Ishikawa (cell line): ENCODE measurements at regions not wholly inside any gene's neighbourhood (a gene's known extent, or its start where the extent isn't known, plus 50 kb on each side); places are given as distances from the start of the nearest gene placed in this dataset.

Source experiments
- CEBPB ChIP-seq: IDR thresholded peaks from 2 replicates; pipeline ENCODE4 v1.6.1; 2012
- CREB1 ChIP-seq: IDR thresholded peaks from 2 replicates; pipeline ENCODE4 v1.6.1; 2012; ENCODE audit warnings: low read depth
- EGR1 ChIP-seq: IDR thresholded peaks from 2 replicates; pipeline ENCODE4 v1.6.1; 2012
- EP300 ChIP-seq: IDR thresholded peaks from 2 replicates; pipeline ENCODE4 v1.6.1; 2012; ENCODE audit warnings: borderline replicate concordance
- FOXM1 ChIP-seq: IDR thresholded peaks from 2 replicates; pipeline ENCODE4 v1.6.1; 2012; ENCODE audit warnings: low read depth, borderline replicate concordance
- MAX ChIP-seq: IDR thresholded peaks from 2 replicates; pipeline ENCODE4 v1.6.1; 2012
- NFIC ChIP-seq: IDR thresholded peaks from 2 replicates; pipeline ENCODE4 v1.6.1; 2012
- RAD21 ChIP-seq: IDR thresholded peaks from 2 replicates; pipeline ENCODE4 v1.6.1; 2012; ENCODE audit warnings: low read depth
- REST ChIP-seq: IDR thresholded peaks from 2 replicates; pipeline ENCODE4 v1.6.1; 2012; ENCODE audit warnings: low read depth, mild to moderate bottlenecking
- TAF1 ChIP-seq: IDR thresholded peaks from 2 replicates; pipeline ENCODE4 v1.6.1; 2012; ENCODE audit warnings: low read depth, mild to moderate bottlenecking
- TCF12 ChIP-seq: IDR thresholded peaks from 2 replicates; pipeline ENCODE4 v1.6.1; 2012; ENCODE audit warnings: low read depth
- TEAD4 ChIP-seq: IDR thresholded peaks from 2 replicates; pipeline ENCODE4 v1.6.1; 2012
- USF1 ChIP-seq: IDR thresholded peaks from 2 replicates; pipeline ENCODE4 v1.6.1; 2012
- YY1 ChIP-seq: IDR thresholded peaks from 2 replicates; pipeline ENCODE4 v1.6.1; 2012; ENCODE audit warnings: low read depth
- ZBTB7A ChIP-seq: IDR thresholded peaks from 2 replicates; pipeline ENCODE4 v1.6.1; 2012; ENCODE audit warnings: low read depth

GRCh38 chr11:15446929-15447328 lies 332.2 kb downstream of the INSC start:
- no peak for TF ChIP-seq TCF12
- no peak for TF ChIP-seq TEAD4

GRCh38 chr11:15451713-15452112 lies 337.0 kb downstream of the INSC start:
- TF ChIP-seq EP300 (no peak), RAD21 (no peak), REST (no peak), CREB1 (no peak), TAF1 (no peak), CEBPB (no peak)

- TF ChIP-seq RAD21 (no peak), NFIC (no peak), EP300 (no peak), REST (no peak), CEBPB (no peak), USF1 (no peak), TEAD4 (no peak), ZBTB7A (no peak), EGR1 (no peak), MAX (no peak), TCF12 (no peak), YY1 (no peak), FOXM1 (no peak), TAF1 (no peak), CREB1 (no peak)
Measured at GRCh38 chr11:15453211-15453765, 338.6 kb downstream of the INSC start.

GRCh38 chr11:15468466-15468865 lies 353.7 kb downstream of the INSC start:
- TF ChIP-seq EP300 (no peak), TAF1 (no peak), YY1 (no peak), TCF12 (no peak), REST (no peak)

GRCh38 chr11:15471048-15471894 lies 356.5 kb downstream of the INSC start:
- TF ChIP-seq EGR1 (no peak), USF1 (no peak), FOXM1 (no peak), NFIC (no peak), TAF1 (no peak), REST (no peak), ZBTB7A (no peak), EP300 (no peak), TCF12 (no peak), CEBPB (no peak), RAD21 (no peak), YY1 (no peak)
